H4 (cell line): ENCODE measurements at regions not wholly inside any gene's neighbourhood (a gene's known extent, or its start where the extent isn't known, plus 50 kb on each side); places are given as distances from the start of the nearest gene placed in this dataset.
A peak's percentile ranks its signal among the peaks of the same experiment; 100 is the strongest.

ENCODE experiments used
- DNase-seq: peaks from one replicate; pipeline ENCODE4 v3.0.0-alpha.2; 2015; ENCODE audit warnings: low spot score

DNA sequence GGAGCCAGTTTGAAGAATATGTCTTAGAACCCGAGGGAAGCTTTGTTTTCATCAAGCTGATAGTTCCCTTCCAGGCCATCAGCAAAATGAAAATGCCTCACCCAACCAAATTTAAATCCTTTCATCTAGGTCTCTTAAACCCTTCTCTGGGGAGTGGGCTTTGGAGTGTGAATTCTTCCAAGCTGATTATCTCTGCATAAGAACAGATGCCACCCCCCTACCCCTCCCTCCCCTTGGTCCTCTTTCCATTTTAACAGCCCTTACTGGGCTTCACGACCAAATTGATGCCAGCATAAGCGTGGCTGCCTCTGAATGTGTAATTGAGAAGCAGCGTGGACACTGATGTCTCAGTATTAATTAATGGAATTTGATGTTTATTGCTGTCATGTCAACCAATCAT, 509.7 kb upstream of the CLINT1 start:
- no peak for DNase-seq

DNA sequence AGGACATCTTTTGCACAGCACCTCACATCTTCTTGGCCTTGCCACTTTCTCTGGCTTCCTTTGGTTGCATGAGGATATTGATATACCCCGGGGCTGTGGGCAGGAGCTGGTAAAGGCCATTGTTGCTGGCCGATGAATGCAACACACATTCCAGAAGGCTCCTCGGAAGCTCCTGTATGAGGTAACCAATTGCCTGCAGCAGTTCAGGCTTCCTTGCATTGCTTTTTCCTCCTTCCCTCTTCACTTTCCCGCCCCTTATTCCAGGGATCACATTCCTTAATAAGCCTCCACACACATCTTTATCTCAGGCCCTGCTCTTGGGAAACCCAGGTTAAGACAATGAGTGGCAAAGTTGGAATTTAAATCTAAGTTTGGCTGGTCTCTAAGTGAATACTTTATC, 505.4 kb upstream of the CLINT1 start:
- no peak for DNase-seq

DNA sequence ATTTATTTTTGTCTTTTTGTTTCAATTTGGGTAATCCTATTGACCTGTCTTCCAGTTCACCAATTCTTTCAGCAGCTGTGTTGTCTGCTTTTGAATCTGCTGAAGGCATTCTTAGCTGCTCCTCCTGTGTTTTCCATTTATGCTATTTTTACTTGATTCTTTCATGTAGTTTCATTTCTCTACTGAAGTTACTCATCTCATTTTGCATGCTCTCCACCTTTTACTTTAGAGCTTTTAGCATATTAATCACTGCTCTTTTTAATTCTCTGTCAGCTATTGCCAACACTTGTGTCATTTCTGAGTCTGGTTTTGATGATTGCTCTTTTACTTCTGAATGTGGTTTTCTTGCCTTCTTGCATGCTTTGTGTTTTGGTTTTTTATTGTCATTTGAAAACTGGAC, 496.0 kb upstream of the CLINT1 start:
- DNase-seq, result no peak

DNA sequence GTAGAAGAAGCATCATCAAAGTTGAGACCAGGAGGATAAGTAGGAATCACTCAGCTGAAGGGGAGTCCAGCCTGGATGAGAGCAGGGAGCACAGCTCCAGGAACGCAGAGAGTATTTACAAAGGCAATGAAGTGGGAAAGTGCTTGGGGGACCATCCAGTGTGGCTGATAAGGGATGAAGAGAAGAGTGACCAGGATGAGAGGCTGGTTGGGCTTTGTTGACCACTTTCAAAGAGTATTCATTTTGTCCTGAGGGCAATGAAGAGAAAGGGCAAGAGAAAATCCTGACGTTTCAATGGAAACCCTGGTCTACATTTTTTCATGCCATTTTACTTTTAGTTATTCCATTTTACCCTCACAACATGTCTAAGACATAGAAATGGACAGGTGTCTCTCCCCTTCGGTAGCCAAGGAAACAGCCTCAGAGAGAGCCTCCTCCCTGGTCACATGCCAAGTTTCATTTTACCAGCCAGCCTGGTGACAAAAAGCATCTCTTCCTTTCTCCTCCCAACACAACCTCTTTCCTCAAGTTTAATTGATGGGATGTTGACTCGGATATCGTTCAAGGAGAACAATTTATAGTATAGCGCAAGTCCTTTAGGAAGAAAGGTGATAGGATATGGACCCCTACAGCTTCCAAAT, 492.7 kb upstream of the CLINT1 start:
- no peak for DNase-seq

DNA sequence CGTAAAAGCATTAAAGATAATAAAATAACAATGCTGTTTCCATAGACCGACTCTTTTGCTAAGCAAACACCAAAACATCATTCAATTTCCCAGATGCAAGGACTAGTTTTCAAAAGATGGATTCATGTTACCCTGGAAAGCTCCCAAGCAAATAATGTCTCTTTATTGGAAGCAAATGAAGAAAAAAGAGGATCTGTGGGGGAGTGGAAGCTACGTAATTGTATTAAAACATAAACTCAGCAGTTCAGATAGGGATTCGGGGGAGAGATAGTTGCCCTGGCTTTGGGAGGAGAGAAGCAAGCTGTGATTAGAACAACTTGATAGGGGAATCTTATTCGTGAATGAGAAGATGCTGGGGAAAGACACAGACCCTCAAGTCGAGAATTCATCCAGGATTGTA, 491.0 kb upstream of the CLINT1 start:
- no peak for DNase-seq

DNA sequence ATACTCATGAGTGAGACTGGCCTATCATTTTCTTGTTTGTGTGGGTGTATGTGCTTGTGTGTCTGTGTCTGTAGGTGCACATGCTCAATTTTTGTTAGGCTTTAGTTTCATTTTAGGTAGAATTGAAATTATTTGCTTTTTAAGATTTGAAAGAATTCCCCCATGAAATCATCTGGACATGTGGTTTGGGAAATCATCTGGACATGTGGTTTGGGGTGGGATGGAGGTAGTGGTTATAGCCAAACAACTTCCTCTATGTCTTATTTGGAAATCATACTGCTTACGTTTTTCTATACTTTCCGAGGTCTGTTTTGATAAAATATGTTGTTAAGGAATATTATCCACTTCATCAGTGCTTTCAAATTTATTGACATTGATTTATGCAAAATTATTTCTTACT, 485.4 kb upstream of the CLINT1 start:
- no peak for DNase-seq

DNA sequence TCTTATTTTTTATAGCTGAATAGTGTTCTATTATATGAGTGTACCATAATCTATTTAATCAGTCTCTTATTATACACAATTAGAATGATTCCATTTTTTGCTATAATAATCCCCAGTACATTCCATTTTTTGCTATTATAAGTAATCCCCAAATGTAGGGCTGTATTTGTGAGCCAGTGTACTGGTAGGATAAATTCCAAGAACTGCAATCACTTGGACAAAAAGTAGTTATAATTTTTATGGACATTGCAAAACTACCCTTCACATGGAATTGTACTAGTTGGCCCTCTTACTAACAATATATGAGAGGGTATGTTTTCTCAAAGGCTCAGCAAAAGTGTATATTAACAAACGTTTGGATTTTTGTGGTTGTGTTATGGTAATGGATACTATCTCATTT, 481.7 kb upstream of the CLINT1 start:
- DNase-seq, result no peak

DNA sequence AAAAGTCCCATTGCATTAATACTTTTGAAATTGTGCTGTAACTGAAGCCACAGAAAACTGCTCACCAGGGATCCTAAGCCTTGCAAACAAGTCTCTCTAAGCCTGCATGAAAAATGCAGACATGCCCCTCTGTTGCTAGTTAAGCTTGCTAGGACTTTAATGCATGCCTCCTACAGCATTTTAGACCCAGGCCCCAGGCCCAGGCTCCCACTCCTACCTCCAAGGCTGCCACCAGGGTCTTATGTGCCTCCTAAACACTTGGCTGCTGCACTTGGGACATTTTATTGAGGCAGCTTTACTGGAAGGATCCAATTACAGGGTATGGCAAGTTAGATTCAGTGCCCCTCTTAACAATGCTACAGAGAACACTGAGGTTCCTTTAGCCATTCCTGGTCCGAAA, 467.3 kb upstream of the CLINT1 start:
- DNase-seq, result no peak

DNA sequence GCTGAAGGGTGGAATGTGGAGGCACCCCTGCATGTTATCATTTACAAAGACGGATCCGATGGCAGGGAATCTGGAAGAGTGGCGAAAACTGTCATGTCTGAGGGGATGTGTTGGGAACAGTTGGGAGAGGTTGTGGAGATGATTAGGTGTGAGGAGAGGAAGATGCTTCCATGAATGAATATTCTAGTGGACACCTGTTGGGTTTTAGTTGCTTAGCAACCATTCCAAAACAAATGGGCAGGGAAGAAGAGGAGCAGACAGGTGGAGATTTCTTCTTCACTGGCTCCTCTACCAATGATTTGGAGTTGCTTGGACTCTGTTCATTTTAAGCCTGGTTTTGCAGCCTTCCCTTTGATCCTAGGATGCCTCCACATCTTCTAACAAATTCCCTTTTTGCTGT, 465.3 kb upstream of the CLINT1 start:
- no peak for DNase-seq

DNA sequence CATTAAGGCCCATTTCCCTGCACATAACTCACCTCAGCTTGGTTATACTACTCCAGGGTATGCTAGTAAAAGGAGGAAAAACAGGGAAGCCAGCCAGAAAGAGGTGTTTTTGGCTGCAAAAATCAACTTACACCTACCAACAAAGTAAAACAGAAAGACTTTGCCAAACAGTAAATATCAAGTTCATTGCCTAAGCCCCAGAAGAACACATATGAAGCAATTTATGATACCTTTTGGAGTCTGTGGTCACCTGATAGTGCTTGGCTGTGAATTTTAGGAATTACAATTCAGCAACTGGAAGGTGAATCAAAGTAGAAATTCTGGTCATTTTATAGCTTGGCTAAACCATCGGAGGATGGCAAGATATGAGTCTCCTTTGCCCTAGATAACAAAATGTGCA, 463.7 kb upstream of the CLINT1 start:
- DNase-seq, result no peak

DNA sequence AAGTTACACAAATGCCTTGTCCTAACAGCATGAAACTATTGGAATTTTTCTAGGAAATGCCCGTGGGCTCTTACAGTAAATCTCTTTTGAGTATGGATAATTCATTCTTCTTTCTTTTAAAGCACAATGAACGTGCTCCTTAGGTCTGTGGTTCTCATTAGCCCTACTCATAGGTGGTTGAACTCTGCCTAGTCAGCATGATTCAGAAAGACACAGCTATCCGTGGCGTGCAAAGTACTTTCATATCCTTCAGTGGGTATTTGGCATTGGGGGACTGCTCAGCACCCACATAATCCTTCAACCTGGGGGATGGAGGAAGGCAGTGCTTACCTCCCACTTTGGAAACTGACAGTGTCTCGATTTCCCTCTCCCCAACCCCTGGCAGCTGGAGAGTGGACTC, 462.0 kb upstream of the CLINT1 start:
- DNase-seq, result no peak

DNA sequence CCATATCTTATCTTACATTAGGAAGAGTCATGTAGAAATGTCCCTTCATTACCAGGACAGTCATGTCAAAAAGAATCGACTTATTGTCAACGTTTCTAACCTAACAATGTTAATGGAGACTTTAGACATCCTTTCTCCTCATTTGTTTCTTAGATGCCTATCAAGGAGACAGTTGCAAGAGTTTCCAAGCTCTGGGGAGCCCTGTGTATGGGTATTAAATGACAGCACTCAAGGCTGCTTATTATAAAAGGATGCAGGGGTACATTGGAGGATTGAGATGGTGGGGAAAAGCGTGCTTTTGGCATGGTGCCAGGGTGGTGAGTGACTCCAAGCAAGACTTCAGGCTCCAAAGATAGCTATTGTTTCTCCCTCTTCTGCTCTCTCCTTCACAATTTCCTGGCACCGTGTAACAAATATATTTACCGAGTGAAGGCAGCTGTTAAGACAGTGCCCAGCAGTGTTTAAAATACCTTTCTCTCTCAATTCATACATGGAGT, 461.3 kb upstream of the CLINT1 start:
- DNase-seq, result no peak

DNA sequence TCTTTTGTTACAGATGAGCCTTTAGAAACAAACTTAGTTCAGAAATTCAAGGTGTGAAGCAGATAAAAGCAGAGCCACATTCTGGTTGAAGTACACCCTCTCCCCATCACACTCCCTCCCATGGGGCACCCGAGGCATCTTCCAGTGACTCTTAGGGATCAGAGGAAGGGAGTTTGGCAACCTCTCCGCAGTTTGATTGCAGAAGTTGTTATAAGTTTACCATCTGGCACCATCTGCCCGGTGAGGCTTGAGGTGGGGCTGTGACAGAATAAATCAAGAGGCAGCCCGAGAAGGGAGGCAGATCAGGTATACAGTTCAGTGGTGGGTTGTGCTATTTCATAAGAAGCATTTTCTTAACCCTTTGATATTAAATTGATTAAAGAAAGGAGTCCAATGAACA, 458.6 kb upstream of the CLINT1 start:
- no peak for DNase-seq

DNA sequence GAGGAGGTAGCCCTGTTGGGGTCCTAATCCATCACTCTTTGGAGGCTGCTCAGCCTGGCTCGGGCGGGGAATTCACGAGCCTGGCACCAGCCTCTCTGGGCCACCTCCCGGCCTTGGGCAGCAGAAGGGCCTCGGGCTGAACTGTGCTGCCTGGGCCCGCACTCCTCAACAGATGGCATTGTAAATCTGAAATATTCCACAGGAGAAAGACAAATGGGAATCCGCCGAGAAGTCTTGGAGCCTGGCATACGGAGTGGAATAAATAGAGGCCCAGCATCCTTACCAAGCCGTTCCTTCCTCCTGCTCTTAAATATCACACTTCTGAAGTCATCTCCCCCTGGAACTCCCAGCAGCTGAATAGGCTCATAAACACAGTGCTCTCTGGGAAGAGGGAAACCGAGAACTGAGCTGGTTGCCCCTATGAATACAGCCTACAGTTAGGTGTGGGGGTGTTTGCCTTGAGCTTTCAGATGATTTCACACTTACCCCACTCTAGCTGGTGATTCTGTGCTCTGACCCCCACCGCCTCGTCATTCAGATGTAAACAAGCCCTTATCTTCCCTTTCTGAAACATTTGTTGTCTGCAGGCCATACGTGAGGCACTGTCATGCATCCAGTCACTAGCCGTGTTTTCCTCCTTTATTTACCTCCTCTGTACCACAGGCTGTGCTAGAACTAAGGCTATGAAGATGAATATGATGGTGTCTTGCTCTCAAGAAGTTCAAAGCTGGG, 455.0 kb upstream of the CLINT1 start:
- no peak for DNase-seq

DNA sequence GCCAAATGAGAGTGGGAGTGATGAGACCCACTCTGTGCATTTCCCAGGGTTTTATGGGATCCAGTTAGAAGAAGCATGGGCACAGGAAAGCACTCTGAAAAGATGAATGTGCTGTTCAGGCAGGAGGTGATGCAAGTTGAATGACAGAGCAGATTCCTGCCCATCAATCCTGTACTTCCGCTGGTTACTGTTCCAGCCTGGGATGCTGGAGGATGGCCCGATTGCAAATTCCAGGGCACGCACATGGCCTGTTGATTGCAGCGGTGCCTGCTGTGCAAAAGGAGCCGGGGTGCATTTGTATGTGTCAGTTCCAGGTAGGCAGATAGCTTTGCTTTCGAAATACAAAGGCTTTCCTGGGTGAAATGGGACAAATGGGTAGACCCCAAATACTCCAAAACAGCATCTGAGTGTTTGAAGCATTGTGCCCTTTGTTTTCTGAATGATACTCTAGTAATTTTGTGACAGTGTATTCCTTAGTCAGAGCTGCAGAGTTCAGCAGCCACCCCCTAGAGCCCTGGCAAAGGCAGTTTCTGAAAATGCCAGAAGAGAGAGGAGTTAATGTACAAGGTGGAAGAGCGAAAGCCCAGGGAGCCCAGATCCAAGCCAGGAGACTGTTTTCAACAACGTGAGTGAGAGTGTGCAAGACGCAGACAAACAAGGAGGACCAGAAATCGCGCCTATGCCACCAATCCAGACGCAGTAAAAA, 454.2 kb upstream of the CLINT1 start:
- DNase-seq, result peak; percentile 5

DNA sequence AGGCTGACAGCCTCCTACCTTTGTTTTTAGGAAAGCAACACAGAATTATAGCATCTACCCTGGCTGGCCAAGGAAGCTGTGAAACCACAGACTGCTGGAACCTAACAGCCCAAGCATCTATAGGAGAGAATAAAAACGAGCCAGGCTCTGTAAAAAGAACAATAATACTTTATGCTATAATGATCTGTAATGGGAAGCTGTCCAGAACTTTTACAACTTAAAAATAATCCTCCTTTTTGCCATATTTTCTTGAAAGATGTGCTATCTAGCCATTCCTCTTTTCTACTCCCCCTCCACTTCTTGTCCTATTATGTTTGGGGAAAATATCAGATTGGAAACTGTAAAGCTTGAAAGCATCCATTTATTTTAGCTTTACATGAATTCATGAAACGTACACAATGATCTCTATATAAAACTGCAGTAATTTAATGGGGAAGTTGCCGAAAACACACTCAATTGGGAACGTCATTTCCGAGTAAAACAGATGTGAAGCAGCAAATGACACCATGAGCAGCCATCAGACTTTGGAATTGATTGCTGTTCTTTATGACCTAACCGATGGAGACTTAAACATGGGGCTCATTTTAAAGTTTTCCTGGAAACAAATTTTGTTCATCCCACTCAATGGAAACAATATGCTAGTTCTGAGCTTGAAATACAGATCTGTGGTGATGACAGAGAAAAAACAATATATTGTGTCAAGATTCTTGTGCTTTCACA, 450.3 kb upstream of the CLINT1 start:
- no peak for DNase-seq

DNA sequence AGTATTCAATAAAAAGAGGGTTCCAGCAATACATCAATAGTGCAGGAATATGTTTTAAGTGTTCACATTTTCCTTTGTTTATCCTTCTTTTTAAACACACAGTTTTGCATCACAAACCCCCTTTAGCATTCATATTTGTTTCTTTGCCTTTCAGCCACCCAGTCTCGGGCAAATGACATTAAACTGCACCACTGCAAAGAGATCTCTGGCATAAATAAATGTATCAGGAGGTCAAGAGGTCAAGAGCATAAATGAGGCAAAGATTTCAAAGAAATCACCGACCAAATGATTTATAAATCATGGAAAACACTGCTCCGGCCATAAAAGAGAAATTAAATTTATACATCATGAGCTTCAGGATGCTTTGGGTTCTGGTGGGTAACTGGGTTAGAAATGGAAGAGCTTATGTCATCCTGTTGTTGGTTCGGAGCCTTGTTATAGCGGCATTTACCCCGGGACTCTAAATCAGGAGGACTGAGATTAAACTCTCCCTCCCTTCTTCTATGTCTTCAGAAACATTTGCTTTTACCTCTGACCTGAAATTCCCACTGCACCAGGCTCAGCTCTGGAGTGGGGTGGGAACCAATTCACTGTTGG, 449.6 kb upstream of the CLINT1 start:
- DNase-seq, result no peak

DNA sequence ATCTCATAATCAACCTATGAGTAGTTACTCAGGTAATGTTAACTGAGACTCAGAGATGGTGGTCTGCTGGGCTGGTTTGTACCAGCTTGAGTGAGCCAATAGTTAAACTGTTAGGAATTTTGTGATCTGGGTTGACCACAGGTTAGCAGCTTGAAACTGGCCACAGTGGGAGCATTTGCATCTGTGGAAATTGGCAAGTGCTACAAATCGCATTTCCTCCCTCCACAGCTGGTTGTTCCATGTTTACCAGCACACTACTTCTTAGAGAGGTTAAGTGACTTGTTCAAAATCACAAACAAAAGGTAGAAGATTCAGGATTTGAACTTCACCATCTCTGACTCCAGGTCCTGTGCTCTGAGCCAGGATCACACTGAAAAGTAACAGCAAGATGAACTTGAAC, 446.9 kb upstream of the CLINT1 start:
- DNase-seq, result no peak

DNA sequence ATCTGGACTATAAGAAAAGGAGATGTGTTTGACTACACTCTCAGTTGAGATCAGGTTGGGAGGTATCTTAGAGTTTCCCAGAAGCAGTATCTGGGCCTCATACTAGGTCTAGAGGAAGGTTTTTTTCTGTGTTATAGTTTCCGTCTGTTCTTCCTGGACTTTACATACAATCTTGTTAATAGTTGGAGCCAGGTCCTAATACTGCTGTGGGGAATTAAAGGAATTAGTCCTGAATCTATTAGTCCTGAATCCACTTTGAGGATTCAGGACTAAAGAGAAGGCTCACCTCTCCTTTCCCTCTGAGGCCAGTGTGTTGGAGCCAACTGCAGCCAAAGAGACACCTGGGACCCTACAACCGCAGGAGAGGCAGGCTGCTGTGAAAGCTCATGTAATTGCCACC, 445.7 kb upstream of the CLINT1 start:
- DNase-seq, result no peak

DNA sequence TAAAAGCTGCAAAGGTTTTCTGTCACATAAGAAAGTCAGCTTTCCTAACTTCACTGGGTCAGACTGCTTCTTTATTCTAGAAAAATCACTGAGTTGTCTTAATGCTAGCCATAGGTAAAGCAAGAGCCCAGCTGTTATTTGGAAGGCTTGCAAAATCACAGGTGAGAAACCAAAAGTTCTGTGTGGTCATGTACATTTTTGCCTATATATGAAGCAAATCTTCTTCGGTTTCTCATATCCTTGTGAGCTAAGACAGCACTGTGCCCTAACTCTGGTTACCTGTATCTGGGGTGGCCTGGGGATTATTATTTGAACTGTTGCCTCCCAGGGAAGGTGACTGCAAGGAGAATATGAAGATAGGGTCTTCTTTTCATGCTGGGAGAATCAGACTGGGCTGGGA, 444.9 kb upstream of the CLINT1 start:
- no peak for DNase-seq

DNA sequence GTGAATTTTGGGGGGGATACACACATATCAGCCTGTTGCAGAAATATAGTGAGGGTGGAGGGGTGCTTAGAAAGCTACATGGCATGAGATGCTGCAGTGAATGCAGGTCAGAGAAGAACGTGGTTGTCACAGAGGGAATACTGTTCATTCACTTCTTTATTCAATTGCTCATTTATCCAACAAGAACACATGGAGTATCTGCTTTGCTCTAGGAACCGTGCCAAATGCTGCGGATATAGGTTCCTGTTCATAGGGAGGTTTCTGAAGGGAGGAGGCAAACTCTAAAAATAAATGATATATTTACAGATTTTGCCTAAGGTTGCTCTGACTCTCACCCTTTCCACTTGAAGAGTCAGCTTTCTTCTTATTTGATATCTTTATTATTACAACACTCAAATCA, 444.3 kb upstream of the CLINT1 start:
- no peak for DNase-seq

DNA sequence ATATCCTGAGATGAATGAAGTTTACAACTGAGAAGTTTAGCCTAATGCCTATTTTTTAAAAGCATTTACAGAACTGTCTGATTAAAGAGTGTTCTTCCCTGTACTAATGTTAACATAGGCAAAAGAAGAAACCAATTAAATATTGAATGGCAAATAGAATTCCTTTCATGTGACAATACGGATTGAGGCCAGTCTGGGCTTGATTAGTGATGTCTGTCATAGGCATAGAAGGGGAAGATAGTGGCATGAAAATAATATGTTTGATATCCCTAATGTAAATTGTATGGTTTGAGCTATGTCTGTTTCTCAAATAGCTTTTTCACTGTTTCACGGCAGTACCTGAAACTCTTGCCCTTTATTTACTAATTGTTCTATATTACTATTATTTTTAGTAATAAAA, 443.1 kb upstream of the CLINT1 start:
- DNase-seq, result no peak
